ENCODE measurements at regions not wholly inside any gene's neighbourhood (a gene's known extent, or its start where the extent isn't known, plus 50 kb on each side); places are given as distances from the start of the nearest gene placed in this dataset.

DNA sequence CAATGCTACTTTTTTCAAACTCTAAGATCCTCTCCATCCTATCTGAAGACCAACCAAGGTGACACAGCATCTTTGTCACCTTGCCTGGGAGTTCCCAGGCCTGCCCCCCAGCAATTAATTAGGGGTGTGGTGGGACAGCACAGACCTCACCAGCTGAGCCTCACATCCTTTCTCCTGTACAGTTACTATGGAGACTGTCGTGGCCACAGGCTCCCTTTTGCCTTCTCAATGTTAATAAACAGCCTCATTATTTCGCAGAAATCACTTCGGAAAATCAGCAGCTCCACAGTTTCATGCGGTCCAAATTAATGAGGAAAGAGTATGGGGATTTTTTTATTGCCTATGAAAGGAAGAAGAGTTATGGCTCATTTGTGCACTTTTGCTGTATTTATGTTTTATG lies 378.3 kb downstream of the NPHP4 start:
- Histone ChIP-seq H4K20me1 (replicated peaks; ENCODE audit: insufficient read depth) (no peaks in the 10 kb centered on the region), H3K79me2 (replicated peaks; ENCODE audit: insufficient read depth) (no peaks in the 10 kb centered on the region), H3K4me3 (no peak overlapping the region), H3K4me2 (no peak overlapping the region), H3K27ac (ENCODE audit: low read depth) (no peak overlapping the region), H2AFZ (no peak overlapping the region), H3F3A (replicated peaks; ENCODE audit: low read depth) (no peaks in the 10 kb centered on the region), H3K27me3 (ENCODE audit: insufficient read depth) (no peaks in the 10 kb centered on the region), H3K36me3 (ENCODE audit: insufficient read depth) (peaks cover 8% of the 10 kb centered on the region; the same call in 1 of the 2 replicates), H3K9me2 (ENCODE audit: insufficient read depth) (no peaks in the 10 kb centered on the region), H3K4me1 (ENCODE audit: insufficient read depth) (no peaks in the 10 kb centered on the region)
- Mint-ChIP-seq H3K4me3 (no peak overlapping the region), H3K36me3 (ENCODE audit: low read depth) (no peaks in the 10 kb centered on the region), H3K9me3 (peaks cover 3% of the 10 kb centered on the region; the same call in 2 of the 3 replicates), H3K4me1 (no peaks in the 10 kb centered on the region; the same call in 2 of the 3 replicates), H3K27ac (no peak overlapping the region), H3K27me3 (ENCODE audit: insufficient read depth, low read depth, poor library complexity) (peaks cover 11% of the 10 kb centered on the region)
- DNase-seq (ENCODE audit: low spot score): no peak
- TF ChIP-seq STAT1 (IDR thresholded peaks at IDR 0.05; ENCODE audit: unreplicated experiment) (no peak), NANOG (IDR thresholded peaks at IDR 0.05; ENCODE audit: borderline replicate concordance) (no peak), EZH2 (IDR thresholded peaks at IDR 0.05; ENCODE audit: low read depth, unreplicated experiment) (no peak), EZH2phosphoT487 (IDR thresholded peaks at IDR 0.05; ENCODE audit: unreplicated experiment) (no peak), CREB1 (CRISPR knock-in tag; IDR thresholded peaks at IDR 0.05; ENCODE audit: low read depth) (no peak), JUNB (IDR thresholded peaks at IDR 0.05; ENCODE audit: unreplicated experiment) (no peak), ZNF462 (CRISPR knock-in tag; IDR thresholded peaks at IDR 0.05) (no peak), REST (IDR thresholded peaks at IDR 0.05; ENCODE audit: unreplicated experiment) (no peak), POLR2AphosphoS5 (IDR thresholded peaks at IDR 0.05; ENCODE audit: low read depth) (no peak), ZNF331 (CRISPR knock-in tag; IDR thresholded peaks at IDR 0.05; ENCODE audit: low read depth) (no peak), ZNF114 (CRISPR knock-in tag; IDR thresholded peaks at IDR 0.05) (no peak)
- TF ChIP-seq, protein P1, sequence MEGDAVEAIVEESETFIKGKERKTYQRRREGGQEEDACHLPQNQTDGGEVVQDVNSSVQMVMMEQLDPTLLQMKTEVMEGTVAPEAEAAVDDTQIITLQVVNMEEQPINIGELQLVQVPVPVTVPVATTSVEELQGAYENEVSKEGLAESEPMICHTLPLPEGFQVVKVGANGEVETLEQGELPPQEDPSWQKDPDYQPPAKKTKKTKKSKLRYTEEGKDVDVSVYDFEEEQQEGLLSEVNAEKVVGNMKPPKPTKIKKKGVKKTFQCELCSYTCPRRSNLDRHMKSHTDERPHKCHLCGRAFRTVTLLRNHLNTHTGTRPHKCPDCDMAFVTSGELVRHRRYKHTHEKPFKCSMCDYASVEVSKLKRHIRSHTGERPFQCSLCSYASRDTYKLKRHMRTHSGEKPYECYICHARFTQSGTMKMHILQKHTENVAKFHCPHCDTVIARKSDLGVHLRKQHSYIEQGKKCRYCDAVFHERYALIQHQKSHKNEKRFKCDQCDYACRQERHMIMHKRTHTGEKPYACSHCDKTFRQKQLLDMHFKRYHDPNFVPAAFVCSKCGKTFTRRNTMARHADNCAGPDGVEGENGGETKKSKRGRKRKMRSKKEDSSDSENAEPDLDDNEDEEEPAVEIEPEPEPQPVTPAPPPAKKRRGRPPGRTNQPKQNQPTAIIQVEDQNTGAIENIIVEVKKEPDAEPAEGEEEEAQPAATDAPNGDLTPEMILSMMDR (conservative IDR thresholded peaks at IDR 0.05; ENCODE audit: low read depth in 2 of 2): no peak
- TF ChIP-seq, protein P2, sequence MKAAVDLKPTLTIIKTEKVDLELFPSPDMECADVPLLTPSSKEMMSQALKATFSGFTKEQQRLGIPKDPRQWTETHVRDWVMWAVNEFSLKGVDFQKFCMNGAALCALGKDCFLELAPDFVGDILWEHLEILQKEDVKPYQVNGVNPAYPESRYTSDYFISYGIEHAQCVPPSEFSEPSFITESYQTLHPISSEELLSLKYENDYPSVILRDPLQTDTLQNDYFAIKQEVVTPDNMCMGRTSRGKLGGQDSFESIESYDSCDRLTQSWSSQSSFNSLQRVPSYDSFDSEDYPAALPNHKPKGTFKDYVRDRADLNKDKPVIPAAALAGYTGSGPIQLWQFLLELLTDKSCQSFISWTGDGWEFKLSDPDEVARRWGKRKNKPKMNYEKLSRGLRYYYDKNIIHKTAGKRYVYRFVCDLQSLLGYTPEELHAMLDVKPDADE (IDR thresholded peaks at IDR 0.05): no peak
- no peak for ATAC-seq
